Gastrocnemius medialis (tissue), 4 donors: ENCODE measurements at regions not wholly inside any gene's neighbourhood (a gene's known extent, or its start where the extent isn't known, plus 50 kb on each side); places are given as distances from the start of the nearest gene placed in this dataset.

Experiments
- POLR2A ChIP-seq, 2 donors: fragments of 450-650 bp; IDR thresholded peaks; one replicate each; pipeline ENCODE4 v1.6.1; 2017; ENCODE audit warnings: antibody characterized with exemption in 2 of 2, mild to moderate bottlenecking in 2 of 2, moderate library complexity in 2 of 2
- TF ChIP-seq, protein P1 (sequence below), 5 experiments: fragments of 450-650 bp in 3 of 5; fragments of 200-600 bp in 2 of 5; sonication (generic) in 2 of 5; IDR thresholded peaks in 4 of 5; conservative IDR thresholded peaks in 1 of 5; 1 replicate in 4 of 5; 2 replicates in 1 of 5; pipeline ENCODE4 v1.5.1; 2016 to 2019; ENCODE audit warnings: antibody characterized with exemption in 5 of 5, mild to moderate bottlenecking in 3 of 5, moderate library complexity in 3 of 5

DNA sequence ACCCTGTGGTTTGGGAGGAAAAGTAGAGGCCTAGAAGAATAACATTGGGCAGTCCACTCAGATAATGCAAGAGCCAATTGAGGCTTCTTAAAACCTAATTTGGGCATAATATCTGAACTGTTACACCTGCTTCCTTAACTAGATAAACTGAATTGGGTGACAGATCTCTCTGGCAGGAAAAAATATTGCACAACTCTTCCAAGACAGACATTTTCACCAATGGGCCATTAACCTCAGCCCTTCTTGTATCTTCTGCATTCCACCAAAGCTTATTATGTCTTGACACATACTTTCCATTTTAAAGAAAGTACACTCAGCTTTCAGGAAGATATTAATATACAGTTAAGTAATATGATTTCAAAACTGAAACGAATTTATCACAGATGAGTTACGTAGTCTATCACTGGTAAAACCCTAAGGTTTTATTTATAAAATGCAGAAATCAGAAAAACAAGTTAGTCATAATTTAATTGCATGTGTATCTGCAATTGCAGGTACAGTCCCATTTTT, 79.9 kb upstream of the MON1B start:
- TF ChIP-seq, protein P1, sequence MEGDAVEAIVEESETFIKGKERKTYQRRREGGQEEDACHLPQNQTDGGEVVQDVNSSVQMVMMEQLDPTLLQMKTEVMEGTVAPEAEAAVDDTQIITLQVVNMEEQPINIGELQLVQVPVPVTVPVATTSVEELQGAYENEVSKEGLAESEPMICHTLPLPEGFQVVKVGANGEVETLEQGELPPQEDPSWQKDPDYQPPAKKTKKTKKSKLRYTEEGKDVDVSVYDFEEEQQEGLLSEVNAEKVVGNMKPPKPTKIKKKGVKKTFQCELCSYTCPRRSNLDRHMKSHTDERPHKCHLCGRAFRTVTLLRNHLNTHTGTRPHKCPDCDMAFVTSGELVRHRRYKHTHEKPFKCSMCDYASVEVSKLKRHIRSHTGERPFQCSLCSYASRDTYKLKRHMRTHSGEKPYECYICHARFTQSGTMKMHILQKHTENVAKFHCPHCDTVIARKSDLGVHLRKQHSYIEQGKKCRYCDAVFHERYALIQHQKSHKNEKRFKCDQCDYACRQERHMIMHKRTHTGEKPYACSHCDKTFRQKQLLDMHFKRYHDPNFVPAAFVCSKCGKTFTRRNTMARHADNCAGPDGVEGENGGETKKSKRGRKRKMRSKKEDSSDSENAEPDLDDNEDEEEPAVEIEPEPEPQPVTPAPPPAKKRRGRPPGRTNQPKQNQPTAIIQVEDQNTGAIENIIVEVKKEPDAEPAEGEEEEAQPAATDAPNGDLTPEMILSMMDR (IDR thresholded peaks at IDR 0.05 in 4 of 5, conservative IDR thresholded peaks at IDR 0.05 in 1 of 5): no peak
- no peak for TF ChIP-seq POLR2A (IDR thresholded peaks at IDR 0.05)
